ENCODE measurements at regions not wholly inside any gene's neighbourhood (a gene's known extent, or its start where the extent isn't known, plus 50 kb on each side); places are given as distances from the start of the nearest gene placed in this dataset.

GRCh38 chr7:155198901-155199845, 98.5 kb upstream of the INSIG1 start:
- TF ChIP-seq SIN3A (IDR thresholded peaks at IDR 0.05; ENCODE audit: borderline replicate concordance, insufficient read depth, low read length) (no peak), POLR2AphosphoS5 (IDR thresholded peaks at IDR 0.05; ENCODE audit: low read depth, low read length) (no peak), TAF1 (IDR thresholded peaks at IDR 0.05; ENCODE audit: borderline replicate concordance, insufficient read depth, low read length) (no peak), FOXP2 (optimal IDR thresholded peaks at IDR 0.05; ENCODE audit: borderline replicate concordance, extremely low read depth, extremely low read length, insufficient read depth) (no peak), REST (IDR thresholded peaks at IDR 0.05; ENCODE audit: insufficient read depth in 1 of 2, low read depth in 2 of 2, low read length in 2 of 2) (no peak)

- no peak for TF ChIP-seq REST (IDR thresholded peaks at IDR 0.05; ENCODE audit: insufficient read depth in 1 of 2, low read depth in 2 of 2, low read length in 2 of 2)
- TF ChIP-seq POLR2AphosphoS5 (IDR thresholded peaks at IDR 0.05; ENCODE audit: low read depth, low read length) = no peak
- TF ChIP-seq SIN3A (IDR thresholded peaks at IDR 0.05; ENCODE audit: borderline replicate concordance, insufficient read depth, low read length) = no peak
- no peak for TF ChIP-seq FOXP2 (optimal IDR thresholded peaks at IDR 0.05; ENCODE audit: borderline replicate concordance, extremely low read depth, extremely low read length, insufficient read depth)
- TF ChIP-seq TAF1 (IDR thresholded peaks at IDR 0.05; ENCODE audit: borderline replicate concordance, insufficient read depth, low read length) = no peak
Observed at GRCh38 chr7:155201325-155202087, 96.2 kb upstream of the INSIG1 start.

- TF ChIP-seq TAF1 (IDR thresholded peaks at IDR 0.05; ENCODE audit: borderline replicate concordance, insufficient read depth, low read length) (no peak), POLR2AphosphoS5 (IDR thresholded peaks at IDR 0.05; ENCODE audit: low read depth, low read length) (no peak), SIN3A (IDR thresholded peaks at IDR 0.05; ENCODE audit: borderline replicate concordance, insufficient read depth, low read length) (no peak), FOXP2 (optimal IDR thresholded peaks at IDR 0.05; ENCODE audit: borderline replicate concordance, extremely low read depth, extremely low read length, insufficient read depth) (no peak), REST (IDR thresholded peaks at IDR 0.05; ENCODE audit: insufficient read depth in 1 of 2, low read depth in 2 of 2, low read length in 2 of 2) (no peak)
Observed at GRCh38 chr7:155202106-155202871, 95.4 kb upstream of the INSIG1 start.

- no peak for TF ChIP-seq TAF1 (IDR thresholded peaks at IDR 0.05; ENCODE audit: borderline replicate concordance, insufficient read depth, low read length)
- no peak for TF ChIP-seq POLR2AphosphoS5 (IDR thresholded peaks at IDR 0.05; ENCODE audit: low read depth, low read length)
- no peak for TF ChIP-seq SIN3A (IDR thresholded peaks at IDR 0.05; ENCODE audit: borderline replicate concordance, insufficient read depth, low read length)
- TF ChIP-seq REST (IDR thresholded peaks at IDR 0.05; ENCODE audit: insufficient read depth in 1 of 2, low read depth in 2 of 2, low read length in 2 of 2) = no peak
- no peak for TF ChIP-seq FOXP2 (optimal IDR thresholded peaks at IDR 0.05; ENCODE audit: borderline replicate concordance, extremely low read depth, extremely low read length, insufficient read depth)
Observed at GRCh38 chr7:155203059-155203881, 94.4 kb upstream of the INSIG1 start.

Data from PFSK-1 (cell line).